ENCODE measurements at regions not wholly inside any gene's neighbourhood (a gene's known extent, or its start where the extent isn't known, plus 50 kb on each side); places are given as distances from the start of the nearest gene placed in this dataset.
A peak's percentile ranks its signal among the peaks of the same experiment; 100 is the strongest.

DNA sequence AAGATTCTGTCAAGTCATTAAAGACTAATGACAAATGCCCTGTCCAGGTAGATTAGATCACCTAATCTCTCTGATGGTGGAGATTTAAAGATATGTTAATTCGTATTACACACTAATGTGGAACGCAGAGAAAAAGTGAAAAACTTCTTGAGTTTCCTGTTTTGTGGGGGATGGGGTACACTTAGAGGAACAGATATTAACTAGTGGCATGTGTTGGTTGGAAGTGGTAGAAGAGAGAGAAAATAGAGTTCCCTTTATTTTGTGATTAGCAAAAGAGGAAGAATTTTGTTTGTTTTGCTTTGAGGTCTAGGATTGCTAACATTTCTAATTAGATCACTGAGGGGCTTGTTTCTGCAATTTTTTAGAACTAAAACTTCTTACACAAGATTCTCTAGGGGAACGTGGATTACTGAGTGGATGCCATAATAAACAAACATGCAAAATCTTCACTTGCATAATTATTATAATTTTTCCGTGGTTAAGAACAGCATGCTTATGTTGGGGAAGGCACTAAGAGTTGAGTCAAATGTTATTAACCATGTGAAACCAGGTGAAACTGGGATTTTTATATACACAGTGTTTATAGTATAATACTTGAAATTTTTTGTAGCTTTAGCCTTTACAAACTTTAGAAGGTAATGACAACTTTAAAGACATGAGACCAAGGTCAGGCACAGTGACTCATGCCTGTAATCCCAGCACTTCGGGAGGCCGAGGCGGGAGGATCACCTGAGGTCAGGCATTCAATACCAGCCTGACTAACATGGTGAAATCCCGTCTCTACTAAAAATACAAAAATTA lies 97.4 kb upstream of the STK17B start:
- H3K27ac Mint-ChIP-seq = peak overlapping the region; percentile 57
- no peaks in the 10 kb centered on the region for H3K27me3 Mint-ChIP-seq
- peak overlapping the region; percentile 35 for H3K4me3 Mint-ChIP-seq
- ChIA-PET CTCF (interaction anchor here (0.6 to 1.7 kb wide), 4 partner anchors 10 to 191 kb away, joined by 3 to 7 read pairs (median 4); no protein-coding TSS in a partner anchor), POLR2A (interaction anchor here (0.5 to 0.6 kb wide), 2 partner anchors 84 to 190 kb away, joined by 3 read pairs; no protein-coding TSS in a partner anchor)
- no peaks in the 10 kb centered on the region for H3K9me3 Mint-ChIP-seq
- DNase-seq = no peak
- peaks cover 13% of the 10 kb centered on the region for H3K36me3 Mint-ChIP-seq (ENCODE audit: low read depth)
- H3K4me1 Mint-ChIP-seq = peaks cover 61% of the 10 kb centered on the region

DNA sequence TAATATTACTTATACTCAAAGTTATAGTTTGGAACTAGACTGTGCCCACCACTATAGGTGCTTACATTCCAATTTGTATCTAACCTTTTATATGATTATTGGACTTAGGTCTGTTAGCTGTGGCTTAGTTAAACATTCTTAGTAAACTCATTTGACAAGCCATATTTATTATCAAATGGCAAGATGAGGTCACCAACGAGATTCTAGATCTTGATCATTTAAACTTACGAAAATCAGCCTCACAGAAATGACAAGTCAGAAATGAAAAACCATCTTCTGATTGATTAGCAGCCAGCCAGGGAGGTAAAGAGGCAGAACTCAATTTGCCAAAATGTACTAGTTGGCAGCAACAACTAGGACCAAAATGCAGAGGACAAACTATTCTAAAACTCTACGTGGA lies 100.4 kb upstream of the STK17B start:
- POLR2A ChIA-PET = no interaction called here
- no peak overlapping the region for H3K4me3 Mint-ChIP-seq
- peaks cover 67% of the 10 kb centered on the region for H3K4me1 Mint-ChIP-seq
- H3K36me3 Mint-ChIP-seq (ENCODE audit: low read depth) = peaks cover 8% of the 10 kb centered on the region
- CTCF ChIA-PET = interaction anchor here (0.6 to 1.9 kb wide), 2 partner anchors 13 to 43 kb away, joined by 3 read pairs; no protein-coding TSS in a partner anchor
- H3K27ac Mint-ChIP-seq = no peak overlapping the region
- no peak for DNase-seq
- H3K27me3 Mint-ChIP-seq = no peaks in the 10 kb centered on the region
- H3K9me3 Mint-ChIP-seq = no peaks in the 10 kb centered on the region

DNA sequence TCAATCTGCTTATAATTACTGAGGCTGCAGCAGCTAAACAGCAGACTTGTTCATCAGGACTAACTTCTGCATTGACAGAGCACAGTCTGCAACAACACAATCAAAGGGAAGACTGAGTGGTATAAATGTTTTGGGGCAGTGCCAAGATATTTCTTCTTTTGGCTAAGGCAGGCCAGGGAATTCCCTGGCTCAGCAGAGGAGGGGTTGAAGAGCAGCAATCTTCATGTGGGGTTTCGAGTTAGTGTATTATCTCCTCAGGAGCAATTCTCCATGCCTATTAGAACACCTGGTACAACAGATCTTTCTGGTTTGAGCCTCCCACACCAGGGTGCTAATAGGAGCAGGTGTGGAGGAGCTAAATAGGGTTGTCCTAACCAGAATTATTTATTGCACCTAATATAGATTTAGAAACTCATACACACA lies 103.0 kb upstream of the STK17B start:
- H3K36me3 Mint-ChIP-seq (ENCODE audit: low read depth) = peaks cover 9% of the 10 kb centered on the region
- CTCF ChIA-PET = interaction anchor here (0.7 to 2.9 kb wide), 4 partner anchors 39 to 221 kb away, joined by 3 to 16 read pairs (median 3); no protein-coding TSS in a partner anchor
- peaks cover 54% of the 10 kb centered on the region for H3K4me1 Mint-ChIP-seq
- POLR2A ChIA-PET = interaction anchor here (1.3 kb wide), 1 partner anchor 103 kb away, joined by 3 read pairs; the partner anchor contains the start of gene STK17B
- peak overlapping the region; percentile 82 for H3K27ac Mint-ChIP-seq
- H3K9me3 Mint-ChIP-seq = no peaks in the 10 kb centered on the region
- no peak for DNase-seq
- no peaks in the 10 kb centered on the region for H3K27me3 Mint-ChIP-seq
- H3K4me3 Mint-ChIP-seq = no peak overlapping the region

DNA sequence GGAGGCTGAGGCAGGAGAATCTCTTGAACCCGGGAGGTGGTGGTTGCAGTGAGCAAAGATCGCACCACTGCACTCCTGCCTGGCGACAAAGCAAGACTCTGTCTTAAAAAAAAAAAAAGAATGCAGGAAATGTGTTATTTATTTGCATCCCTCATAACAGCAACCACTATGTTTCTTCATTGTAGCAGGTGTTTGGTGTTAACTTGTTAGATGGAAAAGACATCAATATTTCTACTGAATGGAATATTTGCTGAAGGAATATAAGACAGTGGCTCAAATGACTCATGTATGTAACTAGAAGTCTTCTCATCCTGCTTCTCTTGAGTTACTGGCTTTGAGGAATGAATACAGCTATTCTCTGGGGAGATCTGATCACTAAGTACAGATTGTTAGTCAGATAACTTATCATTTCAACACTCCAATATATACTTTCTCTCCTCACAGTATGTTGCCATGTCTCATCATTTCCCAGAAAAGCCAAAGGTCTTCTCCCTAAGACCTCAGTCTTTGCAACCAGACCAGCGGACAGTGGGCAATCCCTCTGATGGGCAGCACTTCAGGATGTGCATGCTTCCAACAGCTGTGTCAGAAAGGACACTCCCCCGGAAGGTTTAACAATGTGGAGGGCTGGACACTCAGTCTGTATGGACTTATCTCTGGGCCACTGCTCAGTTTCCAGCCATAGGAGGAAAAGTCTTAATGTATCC lies 104.4 kb upstream of the STK17B start:
- ChIA-PET CTCF (interaction anchor here (0.6 to 2.9 kb wide), 34 partner anchors 9 to 197 kb away, joined by 3 to 16 read pairs (median 4); partner anchors contain the start of gene STK17B), POLR2A (interaction anchor here (1.0 to 1.7 kb wide), 4 partner anchors 99 to 117 kb away, joined by 3 to 7 read pairs (median 4); partner anchors contain the start of gene STK17B)
- peak overlapping the region; percentile 82 for H3K27ac Mint-ChIP-seq
- peaks cover 6% of the 10 kb centered on the region for H3K9me3 Mint-ChIP-seq
- H3K36me3 Mint-ChIP-seq (ENCODE audit: low read depth) = peaks cover 6% of the 10 kb centered on the region
- peak overlapping the region; percentile 62 for H3K4me3 Mint-ChIP-seq
- no peak for DNase-seq
- no peaks in the 10 kb centered on the region for H3K27me3 Mint-ChIP-seq
- peaks cover 52% of the 10 kb centered on the region for H3K4me1 Mint-ChIP-seq

DNA sequence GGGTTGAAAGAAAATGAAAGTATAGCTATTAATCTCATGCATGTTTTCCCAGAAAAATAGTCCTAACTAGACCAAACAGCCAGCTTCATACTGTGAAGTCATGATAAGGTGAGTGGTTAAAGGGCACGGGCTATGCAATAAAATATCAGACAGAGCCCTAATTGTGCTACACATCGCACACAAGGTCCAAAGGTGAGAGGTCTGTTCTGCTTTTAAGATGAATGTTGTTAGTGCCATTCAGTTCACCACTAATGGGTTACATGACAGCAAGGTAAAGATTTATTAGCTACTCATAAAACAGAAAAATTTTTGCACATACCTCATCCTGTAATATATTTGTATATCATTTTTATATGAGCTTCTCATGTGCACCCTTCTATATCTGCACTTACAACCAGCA lies 105.0 kb upstream of the STK17B start:
- Mint-ChIP-seq H3K36me3 (ENCODE audit: low read depth) (peaks cover 6% of the 10 kb centered on the region), H3K4me1 (peaks cover 52% of the 10 kb centered on the region), H3K9me3 (peaks cover 6% of the 10 kb centered on the region), H3K27me3 (no peaks in the 10 kb centered on the region), H3K27ac (peak overlapping the region; percentile 82), H3K4me3 (peak overlapping the region; percentile 62)
- no peak for DNase-seq
- ChIA-PET CTCF (interaction anchor here (0.6 to 2.9 kb wide), 33 partner anchors 11 to 1355 kb away, joined by 3 to 16 read pairs (median 4); partner anchors contain the start of gene STK17B), POLR2A (interaction anchor here (1.0 to 1.7 kb wide), 3 partner anchors 100 to 118 kb away, joined by 3 to 7 read pairs (median 4); no protein-coding TSS in a partner anchor)

DNA sequence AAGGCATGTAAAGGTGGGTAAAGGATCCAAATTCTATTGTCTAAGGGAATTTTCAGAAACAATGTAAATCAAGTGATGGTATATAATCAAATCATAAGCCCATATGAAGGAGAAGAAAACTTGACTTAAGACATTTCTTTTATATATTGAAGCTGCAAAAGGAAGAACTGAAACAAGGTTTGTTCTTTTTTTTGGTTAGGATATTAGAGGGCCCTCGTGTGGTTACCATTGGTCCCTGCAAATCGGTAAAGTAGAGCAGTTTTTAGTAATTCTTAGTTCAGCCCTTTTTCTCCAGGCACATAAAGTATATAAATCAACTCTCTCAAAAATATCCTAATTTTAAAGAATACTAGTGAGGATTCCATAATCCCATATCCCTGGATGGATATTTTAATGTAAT lies 105.6 kb upstream of the STK17B start:
- peak overlapping the region; percentile 22 for H3K4me3 Mint-ChIP-seq

DNA sequence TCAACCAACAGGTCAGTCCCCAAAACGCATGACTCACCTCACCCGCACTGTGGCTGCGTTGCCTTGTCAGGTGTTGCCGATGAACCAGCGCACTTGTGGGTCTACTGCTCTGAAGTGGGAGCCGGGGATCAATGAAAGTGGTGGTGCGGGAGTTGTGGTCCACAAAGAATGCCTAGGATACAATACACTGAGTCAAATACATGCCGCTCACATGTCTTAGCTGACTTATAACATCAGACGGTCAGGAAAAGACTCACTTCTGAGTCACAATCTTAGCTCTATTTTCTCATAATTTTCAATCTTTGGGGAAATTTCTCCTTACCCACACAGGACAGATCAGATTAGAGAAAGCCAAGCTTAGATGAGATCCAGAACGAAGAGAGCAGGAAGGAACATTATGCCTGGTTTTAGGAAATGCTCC lies 107.1 kb upstream of the STK17B start:
- ChIA-PET CTCF (interaction anchor here (0.6 to 1.3 kb wide), 6 partner anchors 10 to 121 kb away, joined by 3 to 4 read pairs (median 4); no protein-coding TSS in a partner anchor), POLR2A (no interaction called here)
- Mint-ChIP-seq H3K9me3 (peaks cover 10% of the 10 kb centered on the region), H3K27me3 (no peaks in the 10 kb centered on the region), H3K4me3 (no peak overlapping the region), H3K36me3 (ENCODE audit: low read depth) (peaks cover 8% of the 10 kb centered on the region), H3K27ac (no peak overlapping the region), H3K4me1 (peaks cover 48% of the 10 kb centered on the region)
- no peak for DNase-seq

More for the DNA sequence above, 105.6 kb upstream of the STK17B start:
- Mint-ChIP-seq H3K4me1 (peaks cover 49% of the 10 kb centered on the region), H3K36me3 (ENCODE audit: low read depth) (peaks cover 5% of the 10 kb centered on the region), H3K27ac (peak overlapping the region; percentile 21), H3K27me3 (no peaks in the 10 kb centered on the region), H3K9me3 (peaks cover 7% of the 10 kb centered on the region)
- POLR2A ChIA-PET = interaction anchor here (0.6 to 1.0 kb wide), 3 partner anchors 101 to 118 kb away, joined by 3 to 4 read pairs (median 3); no protein-coding TSS in a partner anchor
- DNase-seq = peak; percentile 55
- CTCF ChIA-PET = interaction anchor here (0.6 to 2.9 kb wide), 30 partner anchors 11 to 1356 kb away, joined by 3 to 16 read pairs (median 4); no protein-coding TSS in a partner anchor

DNA sequence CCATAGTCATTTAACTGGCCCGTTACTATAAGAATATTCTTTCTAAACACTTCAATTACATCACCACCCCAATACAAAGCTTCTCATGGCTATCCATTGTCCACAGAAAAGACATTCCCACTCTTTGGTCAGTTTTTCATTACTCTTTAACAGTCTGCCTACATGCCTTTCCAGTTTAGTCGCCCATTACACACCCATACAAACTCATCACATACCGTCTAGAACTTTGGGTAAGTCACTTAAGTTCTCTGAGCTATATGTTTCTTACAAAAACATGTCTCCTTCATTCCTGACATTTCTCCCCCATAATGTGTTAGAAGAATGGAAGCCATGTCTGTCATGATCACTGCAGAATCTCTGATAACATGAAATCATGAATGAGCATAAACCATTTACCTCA lies 108.2 kb upstream of the STK17B start:
- DNase-seq = no peak
- Mint-ChIP-seq H3K36me3 (ENCODE audit: low read depth) (peaks cover 10% of the 10 kb centered on the region), H3K4me3 (no peak overlapping the region), H3K4me1 (peaks cover 44% of the 10 kb centered on the region), H3K27ac (no peak overlapping the region), H3K27me3 (no peaks in the 10 kb centered on the region), H3K9me3 (peaks cover 13% of the 10 kb centered on the region)
- POLR2A ChIA-PET = no interaction called here
- CTCF ChIA-PET = interaction anchor here (0.8 kb wide), 1 partner anchor 47 kb away, joined by 3 read pairs; no protein-coding TSS in a partner anchor

DNA sequence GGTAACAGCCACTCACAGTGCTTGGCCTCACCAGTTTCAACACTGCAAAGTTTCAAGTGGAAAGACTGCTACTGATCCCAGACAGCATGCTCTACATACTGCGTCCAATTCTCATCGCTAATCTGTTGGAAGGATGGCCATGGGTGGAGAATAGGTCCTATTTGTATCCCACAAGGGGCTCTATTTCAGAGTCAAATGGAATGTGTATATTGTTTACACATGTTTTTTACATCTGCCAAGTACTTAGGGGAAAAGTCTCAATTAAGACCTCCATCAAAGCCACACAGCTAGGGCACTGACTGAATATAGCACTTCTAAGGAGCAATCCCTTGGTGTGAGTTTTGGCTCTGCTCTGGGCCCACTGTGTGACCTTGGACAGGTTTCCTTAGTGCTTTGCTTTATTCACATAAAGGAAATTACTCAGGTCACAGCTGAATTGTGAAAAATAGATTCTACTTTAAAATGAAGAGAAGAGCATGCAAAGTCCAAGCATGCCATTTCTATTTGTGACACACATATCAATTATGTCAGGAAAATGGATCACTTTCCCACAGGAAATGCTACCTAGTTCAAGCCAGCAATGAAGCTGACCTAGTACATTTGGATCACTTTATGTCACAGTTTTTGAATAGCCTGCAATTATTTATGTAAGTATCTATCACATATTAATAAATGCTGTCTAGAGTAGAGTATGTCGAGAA lies 112.9 kb upstream of the STK17B start:
- Mint-ChIP-seq H3K4me1 (peaks cover 46% of the 10 kb centered on the region), H3K9me3 (peaks cover 13% of the 10 kb centered on the region), H3K27me3 (no peaks in the 10 kb centered on the region), H3K27ac (no peak overlapping the region), H3K36me3 (ENCODE audit: low read depth) (peaks cover 8% of the 10 kb centered on the region), H3K4me3 (no peak overlapping the region)
- CTCF ChIA-PET = interaction anchor here (1.5 to 1.6 kb wide), 2 partner anchors 13 to 216 kb away, joined by 3 read pairs; partner anchors contain the start of gene DNAH7
- DNase-seq = no peak
- POLR2A ChIA-PET = no interaction called here

DNA sequence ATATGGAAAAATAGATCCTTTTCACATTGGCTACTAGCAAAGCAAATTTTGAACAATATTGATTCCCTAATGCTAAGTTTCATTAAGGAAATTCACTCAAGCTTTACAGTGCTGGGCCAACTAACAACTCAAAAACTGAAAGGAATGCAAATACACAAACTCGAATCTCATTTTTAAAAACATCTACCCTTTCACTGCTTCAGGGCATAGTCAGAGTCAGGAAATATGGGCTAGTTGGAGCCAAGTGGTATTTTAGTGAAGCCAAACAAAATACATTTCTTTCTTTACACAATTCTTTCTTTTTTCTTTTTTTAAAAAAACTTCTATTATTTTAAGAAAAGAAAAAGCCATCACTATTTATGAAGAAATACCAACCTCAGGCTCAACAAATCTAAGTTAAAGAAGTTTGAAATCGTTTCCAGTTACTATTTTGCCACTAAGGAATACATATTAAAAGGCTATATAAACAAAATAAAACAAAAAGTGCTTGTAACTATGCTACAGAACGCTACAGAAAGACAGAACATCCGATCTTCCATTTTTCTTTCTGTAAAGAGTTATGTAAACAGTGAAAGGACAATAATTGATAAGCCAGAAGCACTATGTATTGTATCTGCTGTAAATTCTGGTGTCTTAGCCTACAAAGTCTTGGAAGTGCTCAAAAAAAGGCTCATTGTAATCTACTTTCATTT lies 113.6 kb upstream of the STK17B start:
- POLR2A ChIA-PET = no interaction called here
- no peaks in the 10 kb centered on the region for H3K27me3 Mint-ChIP-seq
- no peak for DNase-seq
- no peak overlapping the region for H3K4me3 Mint-ChIP-seq
- H3K27ac Mint-ChIP-seq = no peak overlapping the region
- peaks cover 5% of the 10 kb centered on the region for H3K36me3 Mint-ChIP-seq (ENCODE audit: low read depth)
- H3K9me3 Mint-ChIP-seq = peaks cover 7% of the 10 kb centered on the region
- CTCF ChIA-PET = interaction anchor here (1.5 to 1.6 kb wide), 2 partner anchors 13 to 217 kb away, joined by 3 read pairs; partner anchors contain the start of gene DNAH7
- H3K4me1 Mint-ChIP-seq = peaks cover 45% of the 10 kb centered on the region

DNA sequence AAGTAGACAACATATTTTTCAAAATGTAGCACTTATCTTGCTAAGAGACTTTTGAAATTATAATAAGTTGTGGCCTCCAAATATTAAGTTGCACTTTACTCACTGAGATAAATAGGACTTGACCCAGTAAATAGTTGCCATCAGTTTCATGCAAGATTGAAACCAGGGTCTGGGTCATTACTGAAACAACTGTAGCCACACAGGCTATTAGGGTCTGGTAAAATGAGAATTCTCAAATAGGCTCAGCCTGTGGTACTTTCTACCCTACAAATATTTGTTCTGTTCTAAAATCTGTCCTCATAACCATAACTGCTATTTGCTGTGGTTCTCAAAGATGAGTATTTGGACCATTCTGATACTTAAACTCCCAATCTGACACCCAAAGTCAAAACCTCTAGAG lies 115.4 kb upstream of the STK17B start:
- Mint-ChIP-seq H3K4me3 (no peak overlapping the region), H3K36me3 (ENCODE audit: low read depth) (peaks cover 9% of the 10 kb centered on the region), H3K27ac (no peak overlapping the region), H3K9me3 (peaks cover 7% of the 10 kb centered on the region), H3K27me3 (no peaks in the 10 kb centered on the region), H3K4me1 (peaks cover 54% of the 10 kb centered on the region)
- POLR2A ChIA-PET = no interaction called here
- CTCF ChIA-PET = no interaction called here
- no peak for DNase-seq

Data from activated CD4-positive, alpha-beta T cell treated with anti-CD3 and anti-CD28 coated beads, Interleukin-2, amount 10 ng/mL, durations not matched to agents 7 days and 5 days (primary cell).